ENCODE measurements at regions not wholly inside any gene's neighbourhood (a gene's known extent, or its start where the extent isn't known, plus 50 kb on each side); places are given as distances from the start of the nearest gene placed in this dataset.

DNA sequence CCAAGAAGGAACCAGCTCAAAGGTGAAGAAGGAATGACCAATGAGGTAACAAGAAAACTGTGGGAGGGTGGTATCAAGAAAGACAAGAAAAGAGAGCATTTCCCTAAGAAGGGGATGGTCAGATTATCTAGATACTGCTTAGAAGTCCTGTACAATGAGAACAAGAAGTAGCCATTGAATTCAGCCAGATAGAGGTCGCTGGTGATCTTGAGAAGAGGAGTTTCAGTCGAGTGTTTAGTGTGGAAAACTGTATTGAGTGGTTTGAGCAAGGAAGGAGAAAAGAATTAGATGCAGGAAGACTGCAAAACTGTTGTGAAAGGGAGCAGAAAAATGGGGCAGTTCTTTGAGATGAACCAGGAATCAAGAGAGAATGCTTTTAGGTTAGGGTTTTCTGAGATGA lies 74.6 kb upstream of the FAT3 start:
- H3K27ac ChIP-seq, result no peak overlapping the region
- intact Hi-C loops (cut with DNase I; ENCODE audit: low total_unique reads), result no loop called here
- H3K4me3 ChIP-seq, result no peak overlapping the region
- no peaks in the 10 kb centered on the region for H3K9me3 ChIP-seq
- DNase-seq, result no peak
- no peaks in the 10 kb centered on the region for H3K36me3 ChIP-seq
- no peak for TF ChIP-seq CTCF (IDR thresholded peaks at IDR 0.05)
- no peak for TF ChIP-seq POLR2A (IDR thresholded peaks at IDR 0.05)
- no peaks in the 10 kb centered on the region for H3K4me1 ChIP-seq
- H3K27me3 ChIP-seq, result no peaks in the 10 kb centered on the region

- no peak for DNase-seq
- Histone ChIP-seq H3K4me3 (no peak overlapping the region), H3K27ac (no peak overlapping the region), H3K4me1 (no peaks in the 10 kb centered on the region), H3K9me3 (no peaks in the 10 kb centered on the region), H3K27me3 (no peaks in the 10 kb centered on the region), H3K36me3 (no peaks in the 10 kb centered on the region)
- intact Hi-C loops (cut with DNase I; ENCODE audit: low total_unique reads), result no loop called here
- TF ChIP-seq CTCF (IDR thresholded peaks at IDR 0.05), result no peak
- TF ChIP-seq POLR2A (IDR thresholded peaks at IDR 0.05), result no peak
Measured at GRCh38 chr11:92141725-92142124, 82.9 kb upstream of the FAT3 start.

DNA sequence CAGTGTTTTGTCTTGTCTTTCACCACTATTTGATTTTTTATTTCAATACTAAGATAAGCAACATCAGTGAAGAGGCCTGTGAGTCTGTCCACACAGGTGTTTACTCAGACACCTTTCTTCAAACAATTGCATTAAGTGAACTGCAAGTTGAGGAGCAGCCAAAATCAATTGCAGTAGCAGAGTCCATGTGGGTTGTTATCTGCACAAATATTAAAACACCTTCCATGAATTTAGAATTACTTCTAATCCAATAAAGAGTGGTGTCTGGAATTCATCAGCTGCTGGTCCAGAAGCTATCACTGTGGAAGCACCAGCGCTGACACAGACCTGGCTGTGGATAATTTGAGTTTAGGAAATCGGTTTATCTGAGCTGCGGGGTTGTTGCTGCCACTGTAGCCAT lies 83.5 kb upstream of the FAT3 start:
- H3K4me3 ChIP-seq, result no peak overlapping the region
- no peaks in the 10 kb centered on the region for H3K27me3 ChIP-seq
- no peak overlapping the region for H3K27ac ChIP-seq
- no peaks in the 10 kb centered on the region for H3K9me3 ChIP-seq
- TF ChIP-seq CTCF (IDR thresholded peaks at IDR 0.05) (no peak), POLR2A (IDR thresholded peaks at IDR 0.05) (no peak)
- H3K4me1 ChIP-seq, result no peaks in the 10 kb centered on the region
- intact Hi-C loops (cut with DNase I; ENCODE audit: low total_unique reads), result no loop called here
- no peak for DNase-seq
- no peaks in the 10 kb centered on the region for H3K36me3 ChIP-seq

GRCh38 chr11:92140021-92140420 lies 84.6 kb upstream of the FAT3 start:
- Histone ChIP-seq H3K4me3 (no peak overlapping the region), H3K27ac (no peak overlapping the region), H3K9me3 (no peaks in the 10 kb centered on the region), H3K27me3 (no peaks in the 10 kb centered on the region), H3K4me1 (no peaks in the 10 kb centered on the region), H3K36me3 (no peaks in the 10 kb centered on the region)
- TF ChIP-seq CTCF (IDR thresholded peaks at IDR 0.05) (no peak), POLR2A (IDR thresholded peaks at IDR 0.05) (no peak)
- no peak for DNase-seq
- intact Hi-C loops (cut with DNase I; ENCODE audit: low total_unique reads), result no loop called here

- TF ChIP-seq CTCF (IDR thresholded peaks at IDR 0.05) (no peak), POLR2A (IDR thresholded peaks at IDR 0.05) (no peak)
Measured at GRCh38 chr11:92138296-92138695, 86.3 kb upstream of the FAT3 start.

More at GRCh38 chr11:92138296-92138695, 86.3 kb upstream of the FAT3 start:
- Histone ChIP-seq H3K9me3 (no peaks in the 10 kb centered on the region), H3K4me3 (no peak overlapping the region), H3K27ac (no peak overlapping the region), H3K36me3 (no peaks in the 10 kb centered on the region), H3K27me3 (no peaks in the 10 kb centered on the region), H3K4me1 (no peaks in the 10 kb centered on the region)
- DNase-seq, result no peak
- intact Hi-C loops (cut with DNase I; ENCODE audit: low total_unique reads), result no loop called here
